GM18519 (cell line): ENCODE measurements at regions not wholly inside any gene's neighbourhood (a gene's known extent, or its start where the extent isn't known, plus 50 kb on each side); places are given as distances from the start of the nearest gene placed in this dataset.

Source experiments
- ATAC-seq: cut with Tn5 transposase; IDR thresholded peaks from one replicate; pipeline ENCODE4 v1.9.1; 2021; ENCODE audit warnings: mild to moderate bottlenecking, moderate library complexity; ENCODE audit not compliant: unreplicated experiment, low FRiP score

DNA sequence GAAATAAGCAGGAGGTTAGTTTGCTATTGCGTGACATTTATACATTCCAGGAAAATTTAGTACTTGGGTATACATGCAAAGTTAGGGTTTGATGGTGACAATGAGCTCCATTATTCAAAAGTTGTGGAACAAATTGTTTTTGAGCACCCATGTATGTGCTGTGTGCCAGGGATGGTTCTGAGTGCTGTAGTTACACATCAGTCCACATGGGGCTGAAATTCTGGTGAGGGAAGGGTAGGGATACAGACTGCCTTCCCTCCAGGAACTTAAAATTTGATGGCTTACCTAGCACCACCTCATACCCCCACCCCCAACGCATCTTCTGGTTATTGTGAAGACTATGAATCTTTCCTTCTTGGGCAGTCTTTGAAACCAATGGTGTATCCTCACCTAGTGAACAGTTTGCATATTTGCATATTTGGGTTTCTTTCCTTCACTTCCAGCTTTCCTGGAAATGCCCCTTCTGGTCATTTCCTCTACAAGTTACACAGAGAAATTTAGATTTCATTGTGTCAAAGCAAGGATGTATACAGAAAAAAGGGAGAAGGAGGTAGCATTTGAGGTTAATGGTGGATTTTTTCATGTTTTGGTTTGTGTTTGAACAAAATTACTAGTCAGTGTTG, 222.0 kb upstream of the IL12A start:
- ATAC-seq: no peak

DNA sequence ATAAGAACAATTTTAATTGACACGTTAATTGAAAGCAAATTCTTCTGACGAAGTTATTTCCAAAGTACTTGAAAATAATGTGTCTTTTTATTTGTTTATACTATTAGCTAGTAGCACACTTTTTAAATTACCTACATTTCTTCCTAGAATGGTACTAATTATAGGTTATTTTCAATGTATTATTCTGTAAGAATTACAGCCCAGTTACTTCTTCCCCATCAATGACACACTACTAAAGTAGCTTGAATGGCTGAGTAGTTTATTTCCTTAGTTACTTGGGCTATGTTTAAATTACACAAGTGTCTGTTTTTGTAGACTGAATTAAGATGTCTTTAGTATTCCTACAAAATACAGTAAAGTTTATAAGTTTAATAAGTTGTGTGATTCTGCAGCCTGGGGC, 217.6 kb upstream of the IL12A start:
- ATAC-seq: no peak

DNA sequence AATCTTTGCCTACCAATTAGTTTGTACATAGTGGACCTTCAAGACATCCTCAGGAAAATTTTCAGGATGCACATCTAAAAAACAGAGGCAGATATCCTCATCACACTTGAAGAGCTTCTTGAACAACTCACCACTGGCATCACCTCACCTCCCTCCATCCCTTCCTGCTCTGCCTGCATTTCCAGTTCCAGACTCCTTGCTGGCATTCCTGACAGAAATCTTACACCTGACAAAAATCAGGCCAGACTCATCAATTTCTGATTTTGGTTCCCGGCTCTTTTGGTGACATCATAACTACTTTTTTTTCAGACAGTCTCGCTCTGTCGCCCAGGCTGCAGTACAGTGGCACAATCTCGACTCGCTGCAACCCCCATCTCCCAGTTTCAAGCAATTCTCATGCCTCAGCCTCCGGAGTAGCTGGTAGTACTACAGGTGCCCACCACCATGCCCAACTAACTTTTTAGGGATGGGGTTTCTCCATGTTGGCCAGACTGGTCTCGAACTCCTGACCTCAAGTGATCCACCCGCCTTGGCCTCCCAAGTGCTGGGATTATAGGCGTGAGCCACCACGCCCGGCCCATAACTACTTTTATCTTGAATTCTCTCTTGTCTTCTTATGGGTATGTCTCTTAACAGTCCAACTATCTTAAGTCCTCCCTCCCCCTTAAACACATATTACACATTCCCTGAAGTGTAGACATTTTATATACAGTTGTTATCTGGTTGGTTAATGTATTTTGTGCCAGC, 216.6 kb upstream of the IL12A start:
- no peak for ATAC-seq

DNA sequence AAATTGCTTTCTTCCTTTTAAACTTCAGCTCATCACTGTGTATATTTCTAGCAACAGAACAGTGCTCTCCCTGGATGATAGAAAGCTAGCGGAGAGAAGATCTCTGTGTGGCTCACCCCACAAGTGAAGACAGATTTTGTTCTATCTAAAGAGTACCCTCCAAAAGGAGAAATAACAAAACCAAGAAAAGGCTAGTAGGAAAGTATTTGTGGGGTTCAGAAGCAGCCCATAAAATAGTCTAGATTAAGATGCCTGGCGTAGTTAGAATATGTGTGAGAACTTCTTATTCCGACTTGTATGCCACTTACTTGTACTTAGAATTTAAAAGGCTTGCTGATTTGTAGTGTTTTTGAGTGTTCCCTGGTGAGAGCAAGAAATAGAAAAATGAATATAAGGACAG, 214.9 kb upstream of the IL12A start:
- no peak for ATAC-seq

DNA sequence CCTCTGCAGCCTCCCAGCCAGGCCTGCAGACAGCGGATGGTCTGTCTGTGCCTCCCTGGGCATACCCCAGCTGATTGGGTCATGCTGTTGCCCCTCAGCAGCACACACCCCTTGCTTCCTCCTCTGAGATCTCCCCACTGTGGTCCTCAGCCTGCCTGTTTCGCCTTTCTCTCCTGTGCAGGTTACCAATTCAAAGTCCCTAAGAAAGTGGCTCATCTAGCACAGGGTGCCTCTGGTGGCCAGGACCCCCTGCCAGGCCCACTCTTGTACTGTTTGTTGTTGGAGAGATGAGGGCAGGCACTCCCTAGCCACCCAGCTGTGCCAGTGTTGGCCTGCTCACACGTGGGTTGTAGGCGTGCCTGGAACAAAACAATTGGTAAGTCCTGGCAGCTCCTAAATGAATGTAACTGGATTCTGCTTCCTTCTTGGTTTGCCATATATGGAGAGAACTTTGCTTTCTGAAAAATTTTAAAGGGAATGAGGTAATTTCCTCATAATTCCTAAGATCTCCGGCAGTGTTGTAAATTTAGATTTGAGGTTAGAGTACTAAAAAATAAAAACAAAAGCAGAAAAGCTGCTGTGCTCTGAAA, 213.2 kb upstream of the IL12A start:
- no peak for ATAC-seq

DNA sequence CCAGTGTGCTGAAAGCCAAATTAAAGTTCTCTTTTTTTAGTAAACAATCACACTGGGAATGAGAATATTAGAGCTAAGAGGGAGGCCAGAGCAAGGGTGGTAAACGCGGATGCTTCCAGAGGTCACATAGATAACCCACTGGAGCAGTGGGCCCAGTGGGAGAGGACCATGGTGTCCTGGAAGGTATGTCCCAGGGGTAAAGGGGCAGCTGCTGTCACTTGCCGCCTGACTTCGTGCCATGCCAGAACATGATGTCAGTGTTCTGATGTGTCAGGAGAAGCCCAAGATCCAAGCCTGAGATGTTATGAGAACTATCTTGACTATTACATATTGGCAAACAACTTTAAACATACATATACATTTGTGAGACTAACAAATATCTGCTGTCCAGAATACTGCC, 211.9 kb upstream of the IL12A start:
- no peak for ATAC-seq

DNA sequence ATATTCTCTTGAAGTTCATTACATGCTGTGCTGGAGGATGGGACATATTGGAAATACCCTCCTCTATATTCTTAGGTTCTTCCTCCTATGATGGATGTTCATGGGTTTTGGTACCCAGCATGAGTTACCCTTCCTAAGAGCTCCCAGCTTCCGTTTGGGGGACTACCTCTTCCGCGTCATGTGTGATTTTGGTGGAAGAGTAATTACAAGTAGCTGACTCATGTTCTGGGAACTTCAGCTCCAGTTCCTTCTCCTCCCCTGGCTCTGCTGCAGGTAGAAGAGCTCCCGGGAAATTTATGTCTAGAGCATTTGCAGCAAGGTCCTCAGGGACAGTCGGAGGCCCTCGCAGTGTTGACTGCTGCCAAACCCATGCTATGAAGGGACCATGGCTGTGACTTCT, 208.8 kb upstream of the IL12A start:
- no peak for ATAC-seq

DNA sequence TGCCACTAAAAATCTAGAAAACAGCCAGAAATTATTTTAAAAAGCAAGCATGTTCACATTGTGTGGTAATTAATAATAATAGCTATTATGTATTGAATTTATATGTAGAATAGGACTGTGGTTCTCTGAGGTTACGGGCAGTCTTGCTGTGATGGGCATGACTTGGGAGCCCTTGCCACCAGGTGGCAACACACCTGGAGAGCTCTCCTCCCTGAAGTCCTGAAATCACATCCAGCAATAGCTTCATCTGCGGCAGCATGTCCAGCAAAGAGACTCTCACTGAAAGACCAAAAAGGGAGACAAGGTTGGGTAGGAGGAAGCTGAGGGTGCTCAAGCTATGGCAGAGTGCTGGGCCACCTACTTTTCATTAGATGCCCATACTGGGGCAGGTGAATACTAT, 206.8 kb upstream of the IL12A start:
- no peak for ATAC-seq

DNA sequence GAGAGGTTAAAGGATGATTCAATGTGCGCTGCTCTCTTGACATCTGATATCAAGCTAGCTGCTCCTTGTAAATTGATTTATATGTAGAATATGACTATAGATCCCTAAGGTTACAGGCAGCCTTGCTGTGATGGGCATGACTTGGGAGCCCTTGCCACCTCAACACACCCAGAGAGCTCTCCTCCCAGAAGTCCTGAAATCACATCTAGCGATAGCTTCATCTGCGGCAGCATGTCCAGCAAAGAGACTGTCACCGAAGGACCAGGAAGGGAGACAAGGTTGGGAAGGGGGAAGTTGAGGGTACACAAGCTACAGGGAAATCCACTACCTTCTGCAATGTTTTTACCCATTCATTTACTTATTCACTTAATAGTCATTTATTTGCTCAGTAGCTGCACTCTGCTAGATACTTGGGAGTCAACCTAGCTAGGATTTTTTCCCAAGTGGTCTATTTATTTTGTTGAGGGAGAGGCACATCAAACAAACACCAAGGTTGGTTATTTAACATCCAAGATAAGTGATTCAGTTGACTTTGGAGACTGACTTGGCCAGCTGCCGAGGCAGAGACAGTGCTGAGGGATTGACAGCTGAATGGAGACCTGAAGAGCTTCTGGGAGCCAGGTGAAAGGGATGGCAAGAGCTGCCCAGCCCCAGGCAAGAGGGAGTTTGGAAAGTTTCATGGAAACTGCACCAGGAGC, 205.8 kb upstream of the IL12A start:
- no peak for ATAC-seq

DNA sequence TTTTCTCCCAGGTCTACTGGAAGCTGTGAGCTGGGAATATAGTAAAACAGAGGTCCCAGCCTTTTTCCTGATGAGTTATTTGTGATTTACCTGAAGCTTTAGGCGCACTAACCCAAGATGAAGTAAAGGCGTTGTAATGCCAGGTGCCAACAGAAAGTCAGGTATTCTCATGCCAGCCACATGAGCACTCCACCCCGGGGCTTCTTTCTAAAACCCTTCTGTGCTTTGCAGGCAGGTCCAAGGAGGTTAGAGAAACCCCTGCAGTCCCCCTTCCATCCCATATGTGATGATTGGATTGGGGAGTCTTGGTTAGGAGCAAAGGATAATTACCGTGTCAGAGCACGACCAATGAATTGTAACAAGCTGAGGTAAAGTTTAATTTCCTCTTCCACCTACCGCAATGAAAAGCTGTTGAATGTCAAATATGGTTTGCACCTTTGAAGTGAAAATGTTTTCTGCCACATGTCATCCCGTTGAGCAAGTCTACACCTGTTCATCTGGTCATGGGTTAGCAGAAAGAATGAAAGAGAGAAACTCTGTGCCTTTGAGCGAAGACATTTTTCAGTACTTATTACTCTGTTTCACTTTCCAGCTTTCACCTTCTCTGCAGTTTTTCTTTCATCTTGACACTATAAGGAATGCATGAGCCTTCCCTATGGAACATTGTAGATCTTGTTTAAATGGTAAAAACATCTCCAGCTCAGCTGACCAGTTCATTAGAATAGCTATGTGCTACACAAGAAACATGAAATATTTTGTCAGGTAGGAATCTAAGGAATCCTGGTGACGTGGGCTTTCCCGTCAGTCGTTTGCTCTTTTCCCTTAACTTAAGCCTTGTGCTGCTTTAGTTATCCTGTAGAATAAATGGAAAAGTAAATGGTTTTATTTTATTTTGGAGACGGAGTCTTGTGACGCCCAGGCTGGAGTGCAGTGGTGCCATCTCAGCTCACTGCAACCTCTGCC, 204.6 kb upstream of the IL12A start:
- no peak for ATAC-seq

DNA sequence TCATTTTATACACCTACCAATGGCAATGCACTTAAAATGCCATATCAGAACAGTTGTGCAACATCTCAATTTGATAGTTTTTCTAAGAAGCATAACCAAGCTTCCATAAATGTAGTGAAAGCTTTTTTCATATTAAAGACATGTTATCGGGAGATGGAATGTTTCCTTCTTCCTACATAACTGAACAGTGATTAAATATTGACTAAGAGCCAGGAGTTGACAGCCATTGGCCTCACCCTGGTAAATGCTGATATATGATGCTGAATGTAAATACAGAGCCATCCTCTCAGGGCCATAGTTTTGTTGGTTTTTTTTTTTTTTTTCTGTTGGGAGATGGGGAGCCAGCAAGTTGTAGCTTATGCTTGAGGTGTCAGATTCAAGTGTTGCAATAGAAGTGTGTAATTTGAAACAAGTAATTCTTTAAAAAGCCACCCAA, 203.3 kb upstream of the IL12A start:
- no peak for ATAC-seq

DNA sequence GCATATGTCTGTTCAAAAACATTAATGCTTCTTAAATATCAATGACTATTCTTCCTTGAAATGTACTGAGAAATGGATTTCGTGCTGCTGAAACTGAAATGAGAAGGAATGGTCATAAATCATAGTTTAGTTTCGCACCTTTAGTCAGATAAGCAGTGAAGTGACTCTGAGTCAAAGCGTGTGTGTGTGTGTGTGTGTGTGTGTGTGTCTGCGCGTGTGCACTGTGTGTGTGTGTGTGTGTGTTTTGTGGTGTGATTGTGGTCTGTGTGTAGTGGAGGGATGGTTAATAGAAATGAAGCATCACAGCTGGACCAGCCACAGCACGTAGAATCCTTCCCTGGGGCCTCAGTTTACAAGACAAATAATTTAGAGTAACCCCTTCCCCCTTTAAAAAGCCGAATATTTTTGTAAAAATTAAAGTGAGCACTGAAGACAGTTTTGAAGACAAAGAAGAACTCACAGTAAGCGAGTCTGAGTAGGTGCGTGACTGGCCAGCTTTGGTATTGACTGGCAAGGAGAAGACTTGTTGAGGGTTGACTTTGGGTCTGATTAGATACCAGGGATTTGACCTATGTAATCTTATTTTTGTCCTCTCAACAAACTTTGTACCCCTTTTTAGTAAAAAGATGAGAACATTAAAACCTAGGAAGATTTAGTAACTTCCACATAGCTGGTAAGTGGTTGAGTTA, 202.0 kb upstream of the IL12A start:
- ATAC-seq: no peak

DNA sequence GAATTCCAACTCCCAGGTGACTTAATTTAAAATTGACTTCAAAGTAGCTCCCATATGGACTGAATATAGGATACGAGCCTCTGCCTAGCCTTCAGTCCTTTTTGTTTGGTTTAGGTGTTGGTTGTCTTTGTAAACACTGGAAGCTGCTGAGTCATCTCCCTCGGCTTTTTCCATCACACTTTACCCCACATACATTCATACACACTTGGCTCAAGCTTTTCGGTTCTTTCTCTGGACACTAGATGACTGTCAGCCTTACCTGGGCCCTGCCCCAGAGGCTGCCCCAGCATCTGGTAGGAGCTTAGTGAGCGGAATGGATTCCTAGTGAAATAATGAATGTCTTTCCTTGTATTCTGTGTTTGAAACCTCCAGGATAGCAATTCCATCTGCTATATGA, 201.5 kb upstream of the IL12A start:
- ATAC-seq: no peak

DNA sequence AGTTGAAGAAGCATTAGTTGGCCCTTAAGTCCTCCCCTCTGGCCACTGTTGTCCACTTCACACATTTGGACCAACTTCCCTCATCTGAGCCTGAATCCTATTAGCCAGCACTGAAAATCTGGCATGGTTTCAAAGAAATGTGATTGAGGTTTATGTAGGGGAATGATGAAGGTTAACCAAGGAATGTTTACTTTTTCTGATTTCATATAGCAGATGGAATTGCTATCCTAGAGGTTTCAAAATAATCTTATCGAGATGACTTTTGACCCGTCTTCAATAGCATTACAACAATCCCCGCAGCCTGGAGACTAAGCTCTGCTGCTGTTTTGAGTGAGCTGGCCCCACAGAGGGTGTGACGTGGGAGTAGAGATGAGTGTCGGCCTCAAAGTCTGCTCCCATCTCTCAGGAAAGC, 200.8 kb upstream of the IL12A start:
- ATAC-seq: no peak

DNA sequence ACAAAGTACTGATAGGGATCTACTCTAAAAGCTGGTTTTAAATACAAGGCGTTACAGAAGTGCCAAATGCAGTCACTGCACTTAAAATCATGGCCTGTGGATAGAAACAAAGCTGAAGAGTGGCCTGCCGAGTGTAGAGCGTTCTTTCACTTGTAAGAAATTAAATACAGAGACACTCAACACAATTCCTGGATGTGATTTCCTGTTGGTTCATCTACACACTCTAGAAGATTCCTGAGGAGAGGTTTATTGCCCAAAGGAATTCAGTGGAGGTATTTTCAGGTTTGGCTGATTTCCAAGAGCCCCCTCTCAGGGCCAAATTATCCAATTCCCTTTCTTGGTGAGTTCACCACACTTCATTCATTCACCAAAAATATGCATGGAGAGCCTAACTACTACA, 200.3 kb upstream of the IL12A start:
- ATAC-seq: no peak

DNA sequence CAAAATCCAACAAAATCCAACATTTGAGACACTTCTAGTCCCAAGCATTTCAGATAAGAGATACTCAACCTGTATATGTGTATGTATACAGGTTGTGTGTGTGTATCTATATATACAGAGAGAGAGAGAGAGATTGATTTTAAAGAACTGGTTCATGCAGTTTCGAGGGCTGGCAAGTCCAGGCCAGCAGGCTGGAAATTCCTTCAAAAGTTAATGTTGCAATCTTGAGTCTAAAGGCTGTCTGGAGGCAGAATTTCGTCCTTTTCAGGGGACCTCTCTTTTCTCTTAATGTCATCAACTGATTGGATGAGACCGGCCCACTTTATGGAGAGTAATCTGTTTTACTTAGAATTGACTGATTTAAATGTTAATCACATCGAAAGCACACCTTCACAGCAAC, 199.6 kb upstream of the IL12A start:
- no peak for ATAC-seq

DNA sequence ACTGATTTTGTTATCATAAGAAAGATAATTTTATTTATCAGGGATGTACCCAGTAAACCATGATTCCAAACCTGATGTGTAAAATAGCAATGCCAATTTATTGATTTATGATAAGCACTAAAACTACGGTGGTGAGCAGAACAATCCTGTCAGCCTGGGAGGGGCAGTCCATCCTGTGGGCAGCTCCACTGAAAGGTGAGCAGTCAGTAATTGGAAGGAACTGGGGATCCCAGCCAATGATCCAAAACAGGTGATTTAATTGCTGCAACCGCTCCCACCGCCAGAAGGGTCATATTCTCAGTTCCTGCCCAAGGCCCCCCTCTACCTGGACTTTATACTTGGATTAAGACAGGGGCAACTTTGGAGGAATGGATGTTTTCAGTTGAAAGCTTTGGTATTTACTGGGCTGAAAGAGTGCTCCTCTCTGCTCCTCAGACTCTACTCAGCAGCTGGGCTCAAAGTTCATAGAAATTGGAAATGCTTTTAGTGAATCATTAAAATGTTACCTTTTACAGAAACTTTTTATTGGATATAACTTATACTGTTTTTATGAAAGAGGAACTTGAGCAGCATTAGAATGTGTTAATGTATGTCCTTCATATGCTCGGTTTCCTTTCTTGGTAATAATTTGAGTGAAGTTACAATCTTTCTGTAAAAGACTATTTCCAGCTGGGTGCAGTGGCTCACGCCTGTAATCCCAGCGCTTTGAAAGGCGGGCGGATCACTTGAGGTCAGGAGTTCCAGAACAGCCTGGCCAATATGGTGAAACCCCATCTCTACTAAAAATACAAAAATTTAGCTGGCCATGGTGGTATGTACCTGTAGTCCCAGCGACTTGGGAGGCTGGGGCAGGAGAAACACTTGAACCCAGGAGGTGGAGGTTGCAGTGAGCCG, 198.6 kb upstream of the IL12A start:
- ATAC-seq: no peak

DNA sequence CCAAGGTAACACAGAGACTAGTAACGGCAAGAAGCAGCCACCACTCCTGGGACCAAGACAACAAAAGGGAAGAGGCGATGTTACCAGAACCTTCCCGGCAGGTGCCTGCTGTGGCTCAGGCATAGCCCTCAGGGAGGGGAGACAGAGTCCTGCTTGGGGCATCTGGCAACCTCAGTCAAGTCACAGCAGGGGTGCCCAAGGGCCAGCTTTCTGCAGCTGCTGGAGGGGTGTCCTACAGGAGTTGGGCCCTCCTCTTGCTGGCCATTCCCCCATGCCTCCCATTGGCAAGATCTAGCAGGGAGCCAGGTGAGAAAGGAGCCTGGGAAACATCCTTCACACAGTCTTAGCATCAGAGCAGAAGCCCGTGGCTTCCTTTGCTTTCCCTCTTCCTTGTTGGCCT, 197.3 kb upstream of the IL12A start:
- no peak for ATAC-seq

DNA sequence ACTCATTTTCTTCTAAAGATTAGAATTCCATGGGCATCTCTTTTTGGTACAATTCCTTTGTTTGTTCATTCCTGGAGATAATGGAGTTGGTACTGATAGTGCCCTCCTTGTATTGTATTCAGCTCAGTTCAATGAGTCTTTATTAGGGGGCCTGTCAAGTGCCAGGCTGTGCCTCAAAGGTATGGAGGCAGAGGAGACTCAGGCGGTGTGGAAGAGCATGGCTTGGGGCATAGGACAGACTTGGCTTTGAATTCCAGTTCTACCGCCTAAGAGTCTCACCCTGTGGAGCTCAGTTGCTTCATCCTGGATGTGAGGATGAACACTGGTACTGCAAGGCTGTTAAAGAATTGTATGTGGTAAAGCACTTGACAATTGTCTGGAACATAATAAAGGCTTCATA, 196.6 kb upstream of the IL12A start:
- no peak for ATAC-seq
